ENCODE measurements at regions not wholly inside any gene's neighbourhood (a gene's known extent, or its start where the extent isn't known, plus 50 kb on each side); places are given as distances from the start of the nearest gene placed in this dataset.

DNA sequence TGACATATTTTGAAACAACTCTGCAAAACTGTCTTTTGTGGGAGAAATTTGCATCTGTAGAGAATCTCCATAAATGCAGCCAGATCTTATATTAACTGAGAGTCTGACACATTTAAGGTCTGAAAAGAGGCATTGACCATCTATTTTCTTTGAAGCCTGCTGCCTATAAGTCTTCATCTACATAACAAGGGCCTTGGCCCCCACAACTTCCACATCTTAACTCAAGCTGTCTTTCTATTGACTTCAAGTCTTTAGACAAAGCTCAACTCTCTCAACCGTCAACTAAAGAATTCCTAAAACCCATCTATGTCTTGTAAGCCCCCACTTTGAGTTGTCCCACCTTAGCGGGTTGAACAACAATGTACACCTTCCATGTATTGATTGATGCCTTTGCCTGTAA is 72.4 kb upstream of the ADCY1 start:
- TF ChIP-seq, protein P1, sequence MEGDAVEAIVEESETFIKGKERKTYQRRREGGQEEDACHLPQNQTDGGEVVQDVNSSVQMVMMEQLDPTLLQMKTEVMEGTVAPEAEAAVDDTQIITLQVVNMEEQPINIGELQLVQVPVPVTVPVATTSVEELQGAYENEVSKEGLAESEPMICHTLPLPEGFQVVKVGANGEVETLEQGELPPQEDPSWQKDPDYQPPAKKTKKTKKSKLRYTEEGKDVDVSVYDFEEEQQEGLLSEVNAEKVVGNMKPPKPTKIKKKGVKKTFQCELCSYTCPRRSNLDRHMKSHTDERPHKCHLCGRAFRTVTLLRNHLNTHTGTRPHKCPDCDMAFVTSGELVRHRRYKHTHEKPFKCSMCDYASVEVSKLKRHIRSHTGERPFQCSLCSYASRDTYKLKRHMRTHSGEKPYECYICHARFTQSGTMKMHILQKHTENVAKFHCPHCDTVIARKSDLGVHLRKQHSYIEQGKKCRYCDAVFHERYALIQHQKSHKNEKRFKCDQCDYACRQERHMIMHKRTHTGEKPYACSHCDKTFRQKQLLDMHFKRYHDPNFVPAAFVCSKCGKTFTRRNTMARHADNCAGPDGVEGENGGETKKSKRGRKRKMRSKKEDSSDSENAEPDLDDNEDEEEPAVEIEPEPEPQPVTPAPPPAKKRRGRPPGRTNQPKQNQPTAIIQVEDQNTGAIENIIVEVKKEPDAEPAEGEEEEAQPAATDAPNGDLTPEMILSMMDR (IDR thresholded peaks at IDR 0.05; ENCODE audit: poor library complexity): no peak
- no peak for TF ChIP-seq EZH2 (IDR thresholded peaks at IDR 0.05; ENCODE audit: borderline replicate concordance)
- TF ChIP-seq EZH2phosphoT487 (IDR thresholded peaks at IDR 0.05; ENCODE audit: low read depth, severe bottlenecking, unreplicated experiment): no peak

All from hepatocyte (in vitro differentiated cells).